Memory B cell (primary cell): ENCODE measurements at regions not wholly inside any gene's neighbourhood (a gene's known extent, or its start where the extent isn't known, plus 50 kb on each side); places are given as distances from the start of the nearest gene placed in this dataset.
"Not testable (repeated sequence)": the region's sequence is repeated elsewhere in the genome, so short reads cannot be mapped to it uniquely, and the experiment has no call there.

Experiments used
- ATAC-seq: fragments of 150-1000 bp; cut with Tn5 transposase; 2 replicates; pipeline ENCODE4 v1.10.0; 2021; ENCODE audit warnings: low read depth, mild to moderate bottlenecking, moderate library complexity
- DNase-seq, 2 donors: peaks; one replicate each; pipeline ENCODE4 v3.0.0; 2022; ENCODE audit warnings: low spot score in 2 of 2
- H3K27ac Mint-ChIP-seq: one replicate; pipeline ENCODE4 v1.8.0; 2022; ENCODE audit warnings: mild to moderate bottlenecking, moderate library complexity, mixed read lengths
- H3K27me3 Mint-ChIP-seq: one replicate; pipeline ENCODE4 v1.8.0; 2022; ENCODE audit warnings: mixed read lengths
- H3K36me3 Mint-ChIP-seq: one replicate; pipeline ENCODE4 v1.8.0; 2022; ENCODE audit warnings: mild to moderate bottlenecking, mixed read lengths
- H3K4me1 Mint-ChIP-seq: one replicate; pipeline ENCODE4 v1.8.0; 2022; ENCODE audit warnings: mixed read lengths
- H3K4me3 Mint-ChIP-seq: one replicate; pipeline ENCODE4 v1.8.0; 2022; ENCODE audit warnings: mild to moderate bottlenecking, moderate library complexity, mixed read lengths
- H3K9me3 Mint-ChIP-seq: one replicate; pipeline ENCODE4 v1.8.0; 2022; ENCODE audit warnings: mixed read lengths

- ATAC-seq (no peak), DNase-seq (peak in 1 of 2 donors; percentile 4)
- Mint-ChIP-seq H3K4me1 (peaks cover 5% of the 10 kb centered on the region), H3K9me3 (no peaks in the 10 kb centered on the region), H3K4me3 (peak overlapping the region; percentile 97), H3K27ac (peak overlapping the region; percentile 88), H3K27me3 (no peaks in the 10 kb centered on the region), H3K36me3 (peaks cover 6% of the 10 kb centered on the region)
These were observed 142.0 kb downstream of the ZNF737 start for GRCh38 chr19:20423381-20424197.

- DNase-seq (no peak), ATAC-seq (no peak)
- Mint-ChIP-seq H3K4me3 (no peak overlapping the region), H3K36me3 (peaks cover 7% of the 10 kb centered on the region), H3K9me3 (no peaks in the 10 kb centered on the region), H3K27ac (no peak overlapping the region), H3K27me3 (no peaks in the 10 kb centered on the region), H3K4me1 (peaks cover 5% of the 10 kb centered on the region)
These were observed 143.1 kb downstream of the ZNF737 start for GRCh38 chr19:20422216-20423205.

DNA sequence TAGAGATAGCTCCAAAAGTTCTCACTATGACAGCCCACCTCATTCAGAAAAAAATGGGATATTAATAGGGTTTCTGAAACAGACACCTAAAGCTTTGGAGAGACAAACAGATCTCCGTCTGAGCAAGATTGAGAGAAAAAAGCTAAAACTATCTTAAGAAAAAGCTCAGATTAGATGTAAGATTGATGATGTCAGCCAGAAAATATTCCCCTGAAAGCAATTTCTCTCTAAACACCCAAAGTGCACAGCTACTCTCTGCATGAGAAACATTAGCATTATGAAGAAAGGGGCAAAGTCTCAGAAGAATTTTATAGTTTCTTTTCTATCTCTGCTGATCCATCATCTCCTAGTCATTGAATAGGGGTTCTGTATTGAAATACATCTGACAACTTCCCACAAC is 148.9 kb downstream of the ZNF737 start:
- ATAC-seq (no peak), DNase-seq (no peak)
- peaks cover 26% of the 10 kb centered on the region for H3K36me3 Mint-ChIP-seq
- no peaks in the 10 kb centered on the region for H3K9me3 Mint-ChIP-seq
- no peak overlapping the region for H3K4me3 Mint-ChIP-seq
- no peak overlapping the region for H3K27ac Mint-ChIP-seq
- H3K4me1 Mint-ChIP-seq = no peaks in the 10 kb centered on the region
- H3K27me3 Mint-ChIP-seq = no peaks in the 10 kb centered on the region

DNA sequence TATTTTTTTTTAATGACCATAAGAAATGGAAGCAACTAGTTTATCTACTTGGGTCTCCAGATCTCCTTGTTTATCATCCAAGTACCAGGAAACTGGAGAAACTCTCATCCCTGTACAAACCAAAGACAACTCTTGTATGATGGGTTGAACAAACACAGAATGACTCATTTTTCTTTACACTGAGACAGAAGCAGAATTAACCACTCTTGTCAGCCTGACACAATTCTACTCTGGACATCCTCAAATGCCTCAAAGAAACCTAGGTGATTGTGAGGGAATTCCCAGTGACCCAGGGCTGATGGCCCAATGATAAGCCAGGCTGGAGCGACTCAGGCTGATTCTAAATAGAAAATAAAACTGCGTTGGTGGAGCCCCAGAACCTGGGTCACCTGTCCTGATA is 151.5 kb downstream of the ZNF737 start:
- Mint-ChIP-seq H3K4me1 (no peaks in the 10 kb centered on the region), H3K36me3 (peaks cover 26% of the 10 kb centered on the region), H3K27me3 (no peaks in the 10 kb centered on the region), H3K4me3 (no peak overlapping the region), H3K9me3 (no peaks in the 10 kb centered on the region), H3K27ac (no peak overlapping the region)
- no peak for ATAC-seq
- DNase-seq = no peak

GRCh38 chr19:20413705-20414104 is 151.9 kb downstream of the ZNF737 start:
- Mint-ChIP-seq H3K4me3 (no peak overlapping the region), H3K4me1 (no peaks in the 10 kb centered on the region), H3K27ac (no peak overlapping the region), H3K36me3 (peaks cover 26% of the 10 kb centered on the region), H3K27me3 (no peaks in the 10 kb centered on the region), H3K9me3 (no peaks in the 10 kb centered on the region)
- DNase-seq (no peak), ATAC-seq (no peak)

DNA sequence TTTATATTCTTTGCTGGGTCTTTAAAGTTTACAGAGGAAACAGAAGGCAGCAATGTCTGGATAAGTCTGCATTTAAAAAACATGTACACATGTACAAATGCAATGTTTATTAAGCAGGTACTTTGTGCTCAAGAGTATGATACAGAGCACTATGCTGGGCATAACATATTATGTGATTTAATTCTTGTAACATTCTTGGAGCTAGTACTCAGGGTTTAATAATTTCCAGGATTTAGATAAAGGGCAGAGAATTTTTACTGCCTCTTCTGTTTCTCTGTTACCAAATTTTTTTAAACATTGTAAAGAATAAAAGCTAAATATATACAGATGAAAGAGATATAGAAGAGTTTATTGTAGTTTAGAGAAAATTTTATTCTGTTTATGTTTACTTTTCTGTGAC is 152.7 kb downstream of the ZNF737 start:
- H3K36me3 Mint-ChIP-seq = peaks cover 30% of the 10 kb centered on the region
- H3K27ac Mint-ChIP-seq = no peak overlapping the region
- no peaks in the 10 kb centered on the region for H3K9me3 Mint-ChIP-seq
- H3K4me3 Mint-ChIP-seq = no peak overlapping the region
- ATAC-seq (no peak), DNase-seq (no peak)
- H3K4me1 Mint-ChIP-seq = no peaks in the 10 kb centered on the region
- H3K27me3 Mint-ChIP-seq = no peaks in the 10 kb centered on the region

- Mint-ChIP-seq H3K27me3 (no peaks in the 10 kb centered on the region), H3K4me3 (no peak overlapping the region), H3K27ac (no peak overlapping the region), H3K4me1 (no peaks in the 10 kb centered on the region), H3K36me3 (peaks cover 30% of the 10 kb centered on the region), H3K9me3 (peaks cover 22% of the 10 kb centered on the region)
- no peak for ATAC-seq
- no peak for DNase-seq
These were observed 168.3 kb downstream of the ZNF737 start for GRCh38 chr19:20397292-20397691.

DNA sequence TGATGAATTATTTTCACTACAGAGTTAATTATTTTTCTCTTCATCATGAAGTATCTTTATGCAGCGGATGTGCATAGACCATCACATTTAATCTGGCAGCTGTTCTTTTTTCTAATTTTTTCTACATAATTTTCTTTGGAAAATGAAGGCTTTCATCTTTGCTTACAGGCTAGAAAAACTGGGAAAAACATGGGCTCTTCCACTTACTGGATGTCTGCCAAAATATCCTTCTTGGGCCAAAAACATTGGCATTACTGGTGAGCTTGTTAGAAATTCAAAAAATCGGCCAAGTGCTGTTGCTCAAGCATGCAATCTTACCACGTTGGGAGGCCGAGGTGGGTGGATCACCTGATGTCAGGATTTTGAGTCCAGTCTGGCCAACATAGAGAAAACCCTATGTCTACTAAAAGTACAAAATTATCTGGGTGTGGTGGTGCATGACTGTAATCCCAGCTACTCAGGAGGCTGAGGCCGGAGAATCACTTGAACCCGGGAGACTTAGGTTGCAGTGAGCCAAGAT is 176.8 kb downstream of the ZNF737 start:
- Mint-ChIP-seq H3K4me3 (no peak overlapping the region), H3K9me3 (peaks cover 9% of the 10 kb centered on the region), H3K27me3 (no peaks in the 10 kb centered on the region), H3K36me3 (peaks cover 6% of the 10 kb centered on the region), H3K27ac (no peak overlapping the region), H3K4me1 (no peaks in the 10 kb centered on the region)
- ATAC-seq (no peak), DNase-seq (no peak)

GRCh38 chr19:20385061-20385460 is 180.5 kb downstream of the ZNF737 start:
- no peak for ATAC-seq
- Mint-ChIP-seq H3K27me3 (no peaks in the 10 kb centered on the region), H3K4me3 (no peak overlapping the region), H3K36me3 (peaks cover 3% of the 10 kb centered on the region), H3K4me1 (no peaks in the 10 kb centered on the region), H3K9me3 (peaks cover 6% of the 10 kb centered on the region), H3K27ac (no peak overlapping the region)
- DNase-seq = no peak

DNA sequence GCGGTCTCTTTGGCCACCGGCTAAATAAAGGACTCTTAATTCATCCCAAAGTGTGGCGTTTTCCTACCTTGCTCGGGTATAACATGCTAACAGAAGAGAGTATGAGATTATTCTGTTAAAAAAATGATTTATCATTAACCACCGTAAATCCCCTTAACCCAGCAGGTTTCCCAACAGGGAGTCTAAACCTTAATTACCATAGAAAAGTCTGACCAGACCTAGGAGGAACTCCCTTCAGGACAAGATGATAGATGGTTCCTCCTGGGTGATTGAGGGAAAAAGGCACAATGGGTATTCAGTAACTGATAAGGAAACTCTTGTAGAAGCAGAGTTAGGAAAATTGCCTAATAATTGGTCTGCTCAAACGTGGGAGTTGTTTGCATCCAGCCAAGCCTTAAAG is 193.7 kb downstream of the ZNF737 start:
- Mint-ChIP-seq H3K36me3 (peaks cover 4% of the 10 kb centered on the region), H3K27me3 (peaks cover 1% of the 10 kb centered on the region), H3K4me1 (no peaks in the 10 kb centered on the region), H3K4me3 (no peak overlapping the region), H3K9me3 (peaks cover 9% of the 10 kb centered on the region), H3K27ac (no peak overlapping the region)
- DNase-seq = no peak
- ATAC-seq = no peak

- not testable (repeated sequence) for ATAC-seq, DNase-seq, H3K4me3 Mint-ChIP-seq, H3K27ac Mint-ChIP-seq, H3K9me3 Mint-ChIP-seq, H3K27me3 Mint-ChIP-seq, H3K4me1 Mint-ChIP-seq, H3K36me3 Mint-ChIP-seq
These were observed 194.3 kb downstream of the ZNF737 start for GRCh38 chr19:20371304-20371703.

DNA sequence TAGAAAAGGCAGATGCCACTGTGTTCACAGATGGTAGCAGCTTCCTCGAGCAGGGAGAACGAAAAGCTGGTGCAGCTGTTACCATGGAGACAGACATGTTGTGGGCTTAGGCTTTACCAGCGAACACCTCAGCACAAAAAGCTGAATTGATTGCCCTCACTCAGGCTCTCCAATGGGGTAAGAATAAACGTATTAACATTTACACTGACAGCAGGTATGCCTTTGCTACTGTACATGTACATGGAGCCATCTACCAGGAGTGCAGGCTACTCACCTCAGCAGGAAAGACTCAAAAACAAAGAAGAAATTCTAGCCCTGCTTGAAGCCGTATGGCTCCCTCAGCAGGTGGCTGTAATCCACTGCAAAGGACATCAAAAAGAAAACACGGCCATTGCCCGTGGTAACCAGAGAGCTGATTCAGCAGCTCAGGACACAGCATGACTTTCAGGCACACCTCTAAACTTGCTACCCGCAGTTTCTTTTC is 197.7 kb downstream of the ZNF737 start:
- DNase-seq = no peak
- H3K4me1 Mint-ChIP-seq = no peaks in the 10 kb centered on the region
- no peak overlapping the region for H3K4me3 Mint-ChIP-seq
- no peak overlapping the region for H3K27ac Mint-ChIP-seq
- ATAC-seq = no peak
- peaks cover 1% of the 10 kb centered on the region for H3K27me3 Mint-ChIP-seq
- peaks cover 8% of the 10 kb centered on the region for H3K9me3 Mint-ChIP-seq
- H3K36me3 Mint-ChIP-seq = peaks cover 3% of the 10 kb centered on the region

GRCh38 chr19:20365146-20365545 is 198.1 kb downstream of the ZNF486 start:
- DNase-seq (no peak), ATAC-seq (no peak)
- peaks cover 1% of the 10 kb centered on the region for H3K36me3 Mint-ChIP-seq
- H3K4me3 Mint-ChIP-seq = no peak overlapping the region
- H3K4me1 Mint-ChIP-seq = no peaks in the 10 kb centered on the region
- peaks cover 1% of the 10 kb centered on the region for H3K27me3 Mint-ChIP-seq
- no peak overlapping the region for H3K27ac Mint-ChIP-seq
- H3K9me3 Mint-ChIP-seq = peaks cover 13% of the 10 kb centered on the region
